Islet of Langerhans (tissue), 1 donor: ENCODE measurements at regions not wholly inside any gene's neighbourhood (a gene's known extent, or its start where the extent isn't known, plus 50 kb on each side); places are given as distances from the start of the nearest gene placed in this dataset.
A peak's percentile ranks its signal among the peaks of the same experiment; 100 is the strongest.

ENCODE experiments used
- FAIRE-seq: peaks from one replicate; lab custom pipeline; 2011; peaks lifted over from hg19 to GRCh38; lab: Jason Lieb, UNC

DNA sequence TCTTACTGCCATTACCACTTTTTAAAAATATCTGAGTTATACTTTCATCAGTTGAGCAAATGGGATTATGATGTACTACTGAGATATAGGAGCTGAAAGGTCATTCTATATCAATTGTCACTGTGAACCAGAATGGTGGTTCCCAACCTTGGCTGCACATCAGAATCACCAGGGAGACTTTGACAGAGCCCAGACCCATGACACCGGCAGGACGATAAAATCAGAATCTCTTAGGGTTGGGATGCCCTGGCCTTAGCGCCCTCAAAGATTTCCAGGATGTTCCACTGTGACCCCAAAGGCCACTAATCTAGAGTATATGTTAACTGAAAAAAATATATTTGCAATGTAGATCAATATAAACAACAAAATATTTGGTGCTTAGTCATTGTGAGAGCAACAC lies 355.1 kb downstream of the LIG4 start:
- FAIRE-seq, result no peak

GRCh38 chr13:107854880-107855279 lies 360.5 kb downstream of the LIG4 start:
- FAIRE-seq, result no peak

DNA sequence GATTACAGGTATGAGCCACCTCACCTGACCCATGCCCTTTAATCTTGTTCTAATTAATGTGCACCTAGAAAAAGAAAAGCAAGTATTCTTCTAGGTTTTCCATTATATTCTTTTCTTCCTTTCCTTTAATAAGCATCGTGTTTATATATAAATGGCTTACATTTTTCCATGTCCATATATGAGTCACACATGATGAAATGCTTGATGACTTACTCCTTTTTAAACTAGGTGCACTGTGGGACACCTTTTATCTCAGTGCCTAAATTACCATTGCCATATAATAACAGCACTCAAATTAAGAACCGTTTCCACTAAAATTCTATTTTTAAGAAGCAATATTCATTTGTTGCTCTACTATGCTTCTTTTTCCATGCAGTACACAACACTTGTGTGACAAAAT lies 363.3 kb downstream of the LIG4 start:
- FAIRE-seq, result no peak

DNA sequence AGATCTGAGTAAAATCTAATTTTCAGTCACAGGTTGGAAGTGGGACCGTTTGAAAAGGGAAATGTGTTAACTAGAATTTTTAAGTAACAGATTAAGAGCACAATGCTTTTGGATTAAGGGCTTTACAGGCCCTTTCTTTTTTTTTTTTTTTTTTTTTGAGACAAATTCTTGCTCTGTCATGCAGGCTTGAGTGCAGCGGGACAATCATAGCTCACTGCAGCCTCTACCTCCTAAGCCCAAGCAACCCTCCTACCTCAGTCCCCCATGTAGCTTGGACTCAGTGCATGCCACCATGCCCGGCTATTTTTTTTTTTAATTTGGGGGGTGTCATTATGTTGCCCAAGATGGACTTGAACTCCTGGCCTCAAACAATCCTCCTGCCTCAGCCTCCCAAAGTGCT lies 363.7 kb downstream of the LIG4 start:
- FAIRE-seq, result no peak

- FAIRE-seq, result no peak
Measured at GRCh38 chr13:107847406-107847805, 367.9 kb downstream of the LIG4 start.

GRCh38 chr13:107846642-107847041 lies 368.7 kb downstream of the LIG4 start:
- FAIRE-seq, result no peak

DNA sequence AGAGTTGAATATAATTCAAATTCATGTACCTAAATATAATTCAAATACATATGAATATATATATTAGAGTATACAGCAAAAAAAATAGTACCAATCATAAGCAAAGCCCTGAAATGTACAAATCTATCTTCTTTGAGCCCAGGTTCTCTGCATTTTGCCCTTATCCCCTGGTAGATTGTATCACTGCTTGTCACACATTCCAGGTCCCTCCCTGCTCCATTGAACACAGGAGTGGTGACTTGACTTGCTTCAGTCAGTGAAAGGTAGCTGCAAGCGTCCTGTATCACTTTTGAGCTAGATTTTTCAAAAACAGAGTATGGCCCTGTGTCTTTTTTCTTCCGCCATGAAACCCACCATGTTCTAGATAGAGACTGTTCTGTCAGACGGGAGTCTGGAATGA lies 369.4 kb downstream of the LIG4 start:
- no peak for FAIRE-seq

DNA sequence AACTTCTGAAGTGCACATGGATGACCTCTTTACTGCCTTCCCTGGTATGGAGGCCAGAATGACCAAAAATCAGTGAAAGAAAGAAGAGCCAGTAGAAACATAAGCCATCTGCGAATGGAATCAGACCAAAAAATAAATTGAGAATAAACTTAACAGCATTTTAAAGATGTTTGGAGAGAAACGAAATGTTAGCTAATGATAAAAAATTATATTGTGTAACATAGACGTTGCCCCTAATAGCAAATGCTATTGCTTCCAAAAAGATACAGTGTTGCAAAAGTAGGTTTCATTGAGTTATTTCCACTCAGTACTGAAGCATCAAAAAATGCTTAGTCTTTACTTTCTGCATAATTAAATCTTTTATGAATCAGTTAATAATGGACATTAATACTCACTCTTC lies 371.7 kb downstream of the LIG4 start:
- no peak for FAIRE-seq

DNA sequence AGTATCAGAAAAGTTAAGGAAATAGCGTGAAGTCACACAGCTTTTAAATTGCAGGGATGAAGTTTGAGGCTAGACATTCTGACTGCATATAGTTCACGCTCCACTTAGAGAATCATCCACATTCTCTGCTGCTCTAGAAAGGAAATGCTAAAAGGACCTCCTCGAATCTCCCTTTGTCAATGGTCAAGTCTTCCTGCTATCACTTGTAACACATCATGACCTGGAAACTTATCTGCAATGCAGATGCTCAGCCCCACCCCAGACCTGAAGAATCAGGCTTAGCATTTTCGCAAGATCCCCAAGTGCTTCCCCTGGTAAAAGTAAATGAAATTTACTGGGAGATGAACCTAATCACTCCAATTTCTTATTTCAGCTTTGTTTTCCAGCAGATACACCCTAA lies 372.1 kb downstream of the LIG4 start:
- FAIRE-seq, result no peak

DNA sequence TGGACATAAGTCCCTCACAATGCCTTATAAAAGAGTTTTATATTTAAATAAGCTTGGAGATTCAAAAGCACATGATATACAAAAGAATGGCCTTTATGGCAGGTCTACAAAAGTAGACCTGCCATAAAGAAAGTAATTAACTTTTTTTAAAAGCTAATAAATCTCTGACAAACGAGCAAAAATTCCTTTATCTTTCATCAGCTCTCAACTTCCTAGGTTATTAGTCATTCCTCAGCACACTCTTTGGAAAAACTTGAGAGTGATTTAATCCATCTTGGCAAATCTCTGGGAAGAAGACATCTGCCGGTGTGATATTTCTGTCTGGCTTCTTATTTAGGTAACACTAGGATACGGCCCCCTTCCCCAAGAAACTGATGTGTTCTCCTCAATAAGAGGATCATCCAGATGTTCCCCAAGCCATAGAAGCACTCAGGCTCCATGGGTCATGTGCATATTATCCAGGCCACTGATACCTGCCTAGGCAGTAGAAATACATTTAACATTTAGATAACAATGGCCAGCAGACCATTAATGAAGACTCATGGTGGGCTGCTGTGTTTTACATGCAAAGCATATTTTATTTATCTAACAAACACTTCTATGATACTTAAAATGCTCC lies 372.7 kb downstream of the LIG4 start:
- FAIRE-seq, result no peak

- FAIRE-seq, result no peak
Measured at GRCh38 chr13:107838588-107839161, 376.7 kb downstream of the LIG4 start.

DNA sequence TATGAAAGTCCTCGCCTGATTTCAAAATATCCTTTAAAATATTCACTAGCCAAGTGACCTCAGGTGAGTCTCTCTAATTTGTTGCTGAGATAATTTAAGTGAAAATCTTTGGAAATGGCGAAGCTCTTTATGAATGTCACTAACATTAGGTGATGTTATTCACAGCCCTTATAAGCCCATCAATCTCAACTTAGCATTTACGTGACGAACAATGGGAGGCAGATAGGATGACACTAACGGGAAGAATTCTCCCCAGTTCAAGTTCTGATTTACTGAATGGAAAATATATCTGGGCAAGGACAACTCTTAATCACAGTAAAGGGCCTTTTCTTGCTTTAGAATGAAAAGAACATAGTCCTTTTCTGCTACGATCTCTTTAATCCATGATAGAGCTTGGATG lies 378.7 kb downstream of the LIG4 start:
- no peak for FAIRE-seq

- no peak for FAIRE-seq
Measured at GRCh38 chr13:107835339-107836018, 379.9 kb downstream of the LIG4 start.

DNA sequence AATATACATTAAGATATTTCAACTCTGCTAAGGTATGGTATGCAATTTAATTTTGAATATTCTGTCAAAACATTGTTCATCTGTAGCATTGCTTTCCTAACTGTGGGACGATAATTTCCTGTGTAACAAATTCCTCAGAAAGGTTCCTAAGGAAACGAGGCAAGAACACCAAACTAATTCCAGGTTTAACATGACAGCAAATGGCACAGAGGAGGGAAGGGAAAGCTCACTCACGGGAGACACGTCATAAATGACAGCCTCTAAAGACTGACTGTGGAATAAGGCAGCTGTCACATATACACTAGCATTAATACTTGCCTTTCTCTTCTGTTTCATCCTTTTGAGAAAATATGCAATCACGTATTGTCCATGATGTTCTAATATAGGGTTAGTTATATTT lies 380.6 kb downstream of the LIG4 start:
- peak; percentile 9 for FAIRE-seq

- no peak for FAIRE-seq
Measured at GRCh38 chr13:107834281-107834680, 381.1 kb downstream of the LIG4 start.

DNA sequence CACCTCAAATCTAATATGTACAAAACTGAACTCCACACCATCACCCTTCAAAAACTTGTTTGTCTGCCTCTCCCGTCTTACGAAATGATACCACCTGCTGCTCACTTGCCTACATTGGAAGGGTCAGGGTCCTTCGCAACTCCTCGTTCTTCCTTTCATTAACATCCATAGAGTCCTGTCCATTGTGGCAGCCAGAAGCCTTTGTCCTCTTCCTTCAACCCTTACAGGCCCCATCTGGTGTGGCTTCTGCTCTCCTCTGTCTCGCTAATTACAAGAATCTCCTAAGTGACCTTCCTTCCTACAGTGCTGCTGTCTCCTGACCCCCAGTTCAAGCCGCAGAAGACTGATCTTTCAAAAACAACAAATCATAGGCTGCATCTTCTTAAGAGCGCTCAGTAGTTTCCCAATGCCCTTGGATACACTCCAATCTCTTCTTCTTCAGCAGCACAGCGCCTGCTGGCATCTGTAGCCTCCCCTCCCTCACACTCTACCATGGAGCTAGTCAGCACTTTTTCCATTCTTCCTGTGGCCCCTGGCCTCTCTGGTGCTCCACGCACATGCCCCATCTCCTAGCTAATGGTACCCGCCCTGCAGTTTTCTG lies 382.7 kb downstream of the LIG4 start:
- FAIRE-seq, result no peak

- FAIRE-seq, result no peak
Measured at GRCh38 chr13:107830804-107831203, 384.5 kb downstream of the LIG4 start.

DNA sequence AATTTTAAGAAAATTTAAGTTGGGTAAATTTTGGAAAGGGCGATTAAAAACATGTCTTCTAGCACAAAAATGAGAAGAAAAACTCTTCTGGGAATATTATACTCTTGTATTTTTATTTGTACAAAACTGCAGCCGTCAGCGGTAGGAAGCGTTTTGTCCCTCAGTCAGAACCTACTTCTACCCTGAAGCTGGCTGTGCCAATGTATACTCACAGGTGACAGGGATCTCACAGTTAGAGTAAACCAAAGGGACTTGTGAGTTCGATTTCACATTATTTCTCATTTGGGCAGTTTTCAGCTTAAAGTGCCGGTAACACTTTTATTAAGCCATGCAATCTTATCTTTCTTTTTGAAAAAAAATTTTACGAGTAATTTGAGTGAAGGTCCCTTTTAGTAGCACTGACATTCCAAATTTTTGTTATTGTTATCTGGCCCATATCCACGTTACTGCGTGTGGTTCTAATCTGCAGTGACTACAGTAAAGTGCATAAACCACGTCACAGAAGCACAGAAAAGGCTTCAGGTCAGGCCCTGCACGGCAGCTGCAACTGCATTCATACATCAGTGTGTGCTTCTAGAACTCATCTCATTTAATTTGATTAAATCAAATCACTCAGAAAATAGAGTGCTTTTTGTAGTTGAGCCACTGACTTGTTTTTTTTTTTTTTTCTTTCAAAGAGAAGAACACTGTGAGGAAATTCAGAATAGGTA lies 387.3 kb downstream of the LIG4 start:
- no peak for FAIRE-seq

- FAIRE-seq, result no peak
Measured at GRCh38 chr13:107824635-107825034, 390.7 kb downstream of the LIG4 start.

DNA sequence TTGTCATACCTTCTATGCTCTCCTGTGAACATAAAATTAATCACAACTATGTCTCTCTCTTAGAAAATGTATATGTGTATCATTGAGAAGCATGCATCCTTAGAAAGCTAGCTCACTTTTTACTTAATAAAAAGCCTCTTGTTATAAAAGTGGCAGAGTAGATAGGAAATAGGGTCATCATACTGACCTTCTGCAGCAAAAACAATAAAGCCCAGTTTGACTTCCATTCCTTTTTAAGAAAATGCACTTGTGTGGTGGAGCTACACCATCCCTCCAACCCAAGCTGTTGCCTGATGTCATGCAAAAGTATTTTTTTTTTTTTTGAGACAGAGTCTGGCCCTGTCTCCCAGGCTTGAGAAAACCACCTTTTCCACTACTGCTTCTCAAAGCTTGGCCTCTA lies 393.3 kb downstream of the LIG4 start:
- FAIRE-seq, result no peak

DNA sequence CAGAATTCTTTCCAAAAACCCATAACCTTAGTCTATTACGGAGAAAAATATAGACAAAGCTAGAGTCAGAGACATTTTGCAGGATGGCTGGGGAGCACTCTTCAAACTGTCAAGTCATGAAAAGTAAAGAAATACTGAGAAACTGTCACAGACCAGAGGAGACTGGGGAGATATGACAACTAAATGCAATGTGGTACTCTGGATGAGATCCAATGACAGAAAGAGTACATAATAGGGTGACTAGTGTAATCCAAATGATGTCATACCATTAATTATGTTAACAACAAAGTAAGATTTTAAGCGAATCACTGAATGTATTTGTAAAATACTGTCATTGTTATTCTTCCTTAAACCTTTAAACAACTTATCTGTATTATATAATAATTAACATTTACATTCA lies 393.8 kb downstream of the LIG4 start:
- FAIRE-seq, result no peak

GRCh38 chr13:107819071-107819470 lies 396.3 kb downstream of the LIG4 start:
- FAIRE-seq, result no peak
